ENCODE measurements at regions not wholly inside any gene's neighbourhood (a gene's known extent, or its start where the extent isn't known, plus 50 kb on each side); places are given as distances from the start of the nearest gene placed in this dataset.
A peak's percentile ranks its signal among the peaks of the same experiment; 100 is the strongest.

DNA sequence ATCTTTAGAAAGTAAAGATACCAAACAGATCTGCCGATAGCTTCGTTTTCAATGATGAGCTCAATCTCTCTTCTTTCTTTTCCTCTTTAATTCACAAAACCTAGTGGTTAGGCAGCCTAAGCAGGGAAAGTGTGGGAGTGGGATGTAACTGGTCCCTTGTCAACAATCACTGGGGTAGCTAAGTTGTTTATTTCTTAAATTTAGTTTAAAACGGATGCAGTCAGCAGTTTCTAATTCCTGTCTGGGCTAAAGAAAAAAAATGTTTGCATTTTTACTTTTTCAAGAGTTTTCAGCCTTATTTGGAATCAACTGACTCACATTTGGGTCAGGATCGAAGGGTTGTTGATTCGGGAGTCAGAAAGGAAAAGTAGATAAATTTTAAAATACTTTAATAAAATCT is 137.7 kb upstream of the TACR1 start:
- TF ChIP-seq, protein P1, sequence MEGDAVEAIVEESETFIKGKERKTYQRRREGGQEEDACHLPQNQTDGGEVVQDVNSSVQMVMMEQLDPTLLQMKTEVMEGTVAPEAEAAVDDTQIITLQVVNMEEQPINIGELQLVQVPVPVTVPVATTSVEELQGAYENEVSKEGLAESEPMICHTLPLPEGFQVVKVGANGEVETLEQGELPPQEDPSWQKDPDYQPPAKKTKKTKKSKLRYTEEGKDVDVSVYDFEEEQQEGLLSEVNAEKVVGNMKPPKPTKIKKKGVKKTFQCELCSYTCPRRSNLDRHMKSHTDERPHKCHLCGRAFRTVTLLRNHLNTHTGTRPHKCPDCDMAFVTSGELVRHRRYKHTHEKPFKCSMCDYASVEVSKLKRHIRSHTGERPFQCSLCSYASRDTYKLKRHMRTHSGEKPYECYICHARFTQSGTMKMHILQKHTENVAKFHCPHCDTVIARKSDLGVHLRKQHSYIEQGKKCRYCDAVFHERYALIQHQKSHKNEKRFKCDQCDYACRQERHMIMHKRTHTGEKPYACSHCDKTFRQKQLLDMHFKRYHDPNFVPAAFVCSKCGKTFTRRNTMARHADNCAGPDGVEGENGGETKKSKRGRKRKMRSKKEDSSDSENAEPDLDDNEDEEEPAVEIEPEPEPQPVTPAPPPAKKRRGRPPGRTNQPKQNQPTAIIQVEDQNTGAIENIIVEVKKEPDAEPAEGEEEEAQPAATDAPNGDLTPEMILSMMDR (IDR thresholded peaks at IDR 0.05; ENCODE audit: low read length) = no peak
- no peak for TF ChIP-seq EZH2phosphoT487 (IDR thresholded peaks at IDR 0.05; ENCODE audit: low read length)
- TF ChIP-seq EZH2 (optimal IDR thresholded peaks at IDR 0.05; ENCODE audit: low read depth, low read length) = no peak
- Histone ChIP-seq H3K79me2 (ENCODE audit: low read length) (no peaks in the 10 kb centered on the region), H3K36me3 (replicated peaks; ENCODE audit: insufficient read depth, low read length) (no peaks in the 10 kb centered on the region), H3F3A (ENCODE audit: insufficient read depth, low read length) (0 out of 2 replicates have a peak, but pooled peaks cover 3% of the 10 kb centered on the region), H3K4me1 (ENCODE audit: low read length) (peaks cover 20% of the 10 kb centered on the region), H4K20me1 (ENCODE audit: insufficient read depth, low read length) (no peaks in the 10 kb centered on the region), H3K4me3 (ENCODE audit: low read length) (peak overlapping the region; percentile 29; the same call in 1 of the 2 replicates), H3K27me3 (replicated peaks; ENCODE audit: insufficient read depth, low read length) (no peaks in the 10 kb centered on the region), H3K9ac (ENCODE audit: low read length) (no peak overlapping the region), H3K9me3 (replicated peaks; ENCODE audit: insufficient read depth, low read length) (no peaks in the 10 kb centered on the region), H3K9me2 (replicated peaks; ENCODE audit: insufficient read depth, low read length) (no peaks in the 10 kb centered on the region), H2AFZ (ENCODE audit: low read length) (peak overlapping the region; percentile 42; the same call in 1 of the 2 replicates), H3K4me2 (ENCODE audit: low read depth, low read length) (peak overlapping the region; percentile 54), H3K27ac (ENCODE audit: low read length) (peak overlapping the region; percentile 22; the same call in 1 of the 2 replicates)
- no peak for DNase-seq

DNA sequence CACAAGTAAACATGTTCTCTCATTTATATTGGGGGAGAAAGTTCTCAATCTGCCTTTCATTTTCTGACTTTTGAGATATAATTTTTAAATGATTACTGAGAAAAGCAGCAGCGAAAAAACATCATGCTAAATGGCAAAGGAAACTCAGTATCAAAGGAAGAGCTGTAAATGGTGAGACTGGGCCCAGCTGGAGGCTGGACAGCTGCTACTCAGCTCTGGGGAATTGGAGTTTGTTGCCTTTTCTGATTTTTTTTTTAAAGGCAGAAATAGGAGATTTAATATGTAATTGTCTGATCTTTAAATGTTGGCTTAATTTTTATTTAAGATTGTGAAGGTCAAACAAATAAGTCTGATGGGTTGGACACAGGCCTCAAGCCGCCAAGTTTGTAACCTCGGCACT is 137.1 kb upstream of the TACR1 start:
- H3K36me3 ChIP-seq (replicated peaks; ENCODE audit: insufficient read depth, low read length) = no peaks in the 10 kb centered on the region
- no peak overlapping the region for H3K9ac ChIP-seq (ENCODE audit: low read length)
- 0 out of 2 replicates have a peak, but pooled peaks cover 3% of the 10 kb centered on the region for H3F3A ChIP-seq (ENCODE audit: insufficient read depth, low read length)
- DNase-seq = no peak
- peaks cover 19% of the 10 kb centered on the region for H3K4me1 ChIP-seq (ENCODE audit: low read length)
- H4K20me1 ChIP-seq (ENCODE audit: insufficient read depth, low read length) = no peaks in the 10 kb centered on the region
- no peaks in the 10 kb centered on the region for H3K27me3 ChIP-seq (replicated peaks; ENCODE audit: insufficient read depth, low read length)
- H3K9me2 ChIP-seq (replicated peaks; ENCODE audit: insufficient read depth, low read length) = no peaks in the 10 kb centered on the region
- no peaks in the 10 kb centered on the region for H3K9me3 ChIP-seq (replicated peaks; ENCODE audit: insufficient read depth, low read length)
- 0 out of 2 replicates have a peak overlapping the region, but pooled peaks have one; percentile 29 for H3K4me3 ChIP-seq (ENCODE audit: low read length)
- peak overlapping the region; percentile 42; the same call in 1 of the 2 replicates for H2AFZ ChIP-seq (ENCODE audit: low read length)
- peak overlapping the region; percentile 22; the same call in 1 of the 2 replicates for H3K27ac ChIP-seq (ENCODE audit: low read length)
- H3K79me2 ChIP-seq (ENCODE audit: low read length) = no peaks in the 10 kb centered on the region
- peak overlapping the region; percentile 54; the same call in 1 of the 2 replicates for H3K4me2 ChIP-seq (ENCODE audit: low read depth, low read length)
- TF ChIP-seq EZH2phosphoT487 (IDR thresholded peaks at IDR 0.05; ENCODE audit: low read length) (no peak), EZH2 (optimal IDR thresholded peaks at IDR 0.05; ENCODE audit: low read depth, low read length) (no peak)
- TF ChIP-seq, protein P1 (IDR thresholded peaks at IDR 0.05; ENCODE audit: low read length) = no peak

DNA sequence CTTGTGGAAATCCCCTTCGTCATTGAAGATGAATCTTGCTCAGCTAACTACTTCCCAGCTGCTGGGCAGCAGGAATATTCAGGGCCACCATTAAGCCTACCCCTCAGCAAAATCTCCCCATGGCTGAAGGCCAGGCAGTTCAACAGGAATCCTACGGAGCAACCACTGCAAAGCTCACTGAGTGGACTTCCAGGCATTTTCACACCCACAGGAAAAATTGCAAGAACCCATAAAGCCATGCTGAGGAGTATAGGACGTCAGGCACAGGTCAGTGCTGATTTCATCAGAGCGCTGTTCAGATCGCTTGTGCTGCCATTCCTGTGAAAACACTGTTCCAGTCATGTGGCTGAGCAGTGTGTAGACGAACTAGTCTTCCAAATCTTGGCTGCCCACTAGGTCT is 134.8 kb upstream of the TACR1 start:
- Histone ChIP-seq H3K27me3 (replicated peaks; ENCODE audit: insufficient read depth, low read length) (no peaks in the 10 kb centered on the region), H3K4me1 (ENCODE audit: low read length) (peaks cover 19% of the 10 kb centered on the region), H3K9me2 (replicated peaks; ENCODE audit: insufficient read depth, low read length) (no peaks in the 10 kb centered on the region), H3K9ac (ENCODE audit: low read length) (no peak overlapping the region), H3K27ac (ENCODE audit: low read length) (no peak overlapping the region), H3K4me3 (ENCODE audit: low read length) (no peak overlapping the region), H3K36me3 (replicated peaks; ENCODE audit: insufficient read depth, low read length) (no peaks in the 10 kb centered on the region), H4K20me1 (ENCODE audit: insufficient read depth, low read length) (no peaks in the 10 kb centered on the region), H3K9me3 (replicated peaks; ENCODE audit: insufficient read depth, low read length) (no peaks in the 10 kb centered on the region), H2AFZ (ENCODE audit: low read length) (no peak overlapping the region), H3K4me2 (ENCODE audit: low read depth, low read length) (no peak overlapping the region), H3F3A (ENCODE audit: insufficient read depth, low read length) (0 out of 2 replicates have a peak, but pooled peaks cover 3% of the 10 kb centered on the region), H3K79me2 (ENCODE audit: low read length) (no peaks in the 10 kb centered on the region)
- DNase-seq = no peak
- TF ChIP-seq EZH2 (optimal IDR thresholded peaks at IDR 0.05; ENCODE audit: low read depth, low read length) (no peak), EZH2phosphoT487 (IDR thresholded peaks at IDR 0.05; ENCODE audit: low read length) (no peak)
- TF ChIP-seq, protein P1 (IDR thresholded peaks at IDR 0.05; ENCODE audit: low read length) = no peak
